HUDEP-2 (cell line): ENCODE measurements at regions not wholly inside any gene's neighbourhood (a gene's known extent, or its start where the extent isn't known, plus 50 kb on each side); places are given as distances from the start of the nearest gene placed in this dataset.

Source experiments
- DNase-seq, 76 experiments: peaks; one replicate each; lab custom pipeline; 2025; ENCODE audit not compliant: unreplicated experiment in 76 of 76; lab: John Stamatoyannopoulos, UW

GRCh38 chr5:113652161-113652560 lies 138.7 kb downstream of the YTHDC2 start:
- no peak for DNase-seq

GRCh38 chr5:113654828-113655227 lies 141.3 kb downstream of the YTHDC2 start:
- no peak for DNase-seq

GRCh38 chr5:113660206-113660605 lies 146.7 kb downstream of the YTHDC2 start:
- no peak for DNase-seq

- no peak for DNase-seq
Observed at GRCh38 chr5:113660706-113661250, 147.3 kb downstream of the YTHDC2 start.

- DNase-seq: peak in 56 of 76 experiments; percentile 1 to 66 (median 24)
Observed at GRCh38 chr5:113663879-113664541, 150.5 kb downstream of the YTHDC2 start.

DNA sequence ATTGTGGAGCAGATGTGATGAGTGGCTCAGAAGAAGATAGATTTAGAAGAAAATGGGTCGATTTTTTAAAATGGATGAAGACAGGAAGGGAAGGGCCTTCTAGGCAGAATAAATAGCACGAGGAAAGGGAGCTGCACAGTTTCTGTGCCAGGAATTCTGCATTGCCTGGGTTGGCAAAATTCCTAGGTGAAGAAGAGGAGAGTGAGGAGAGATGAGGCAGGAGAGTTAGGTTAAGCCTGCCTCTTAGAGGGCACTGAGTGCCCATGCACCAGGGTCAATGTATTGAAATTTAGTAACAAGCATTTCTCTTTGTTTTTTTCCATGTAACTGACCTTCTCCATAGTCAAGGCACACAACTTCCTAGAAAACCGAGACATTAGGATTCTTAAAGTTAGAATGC lies 159.5 kb downstream of the YTHDC2 start:
- no peak for DNase-seq

- peak in 10 of 76 experiments; percentile 5 to 50 (median 33) for DNase-seq
Observed at GRCh38 chr5:113675166-113675565, 161.7 kb downstream of the YTHDC2 start.

GRCh38 chr5:113678202-113678601 lies 164.7 kb downstream of the YTHDC2 start:
- DNase-seq: no peak

DNA sequence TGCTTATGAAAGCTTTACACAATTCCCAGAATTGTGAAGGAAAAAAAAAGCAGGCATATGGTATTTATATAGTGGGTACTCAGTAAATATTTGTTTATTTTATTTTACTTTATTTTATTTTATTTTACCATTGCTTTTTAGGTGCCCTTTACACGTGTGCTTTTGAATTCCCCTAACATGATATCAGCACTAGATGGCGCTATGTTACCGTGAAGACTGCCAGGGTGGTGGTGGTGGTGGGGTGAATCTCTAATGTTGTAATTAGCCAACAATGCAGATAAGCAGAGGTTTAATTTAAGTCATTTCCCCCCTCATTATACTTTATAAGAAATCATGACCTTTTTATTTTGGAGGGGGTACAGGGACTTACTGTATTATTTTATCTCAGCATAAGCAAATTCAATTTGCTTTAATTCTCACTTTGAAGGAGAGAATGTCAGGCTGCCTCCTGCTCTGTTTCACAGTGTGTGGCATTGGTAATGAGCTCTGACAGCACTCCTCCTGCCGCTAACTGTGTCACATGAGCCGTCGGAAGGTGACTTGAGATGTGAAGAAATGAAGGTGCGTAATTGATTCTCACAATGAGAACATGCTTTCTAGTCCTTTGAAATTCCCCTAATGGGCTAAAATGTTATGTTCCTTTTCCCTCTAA lies 165.6 kb downstream of the YTHDC2 start:
- DNase-seq: peak in 26 of 76 experiments; percentile 1 to 44 (median 22)

GRCh38 chr5:113680534-113680933 lies 167.0 kb downstream of the YTHDC2 start:
- DNase-seq: no peak

DNA sequence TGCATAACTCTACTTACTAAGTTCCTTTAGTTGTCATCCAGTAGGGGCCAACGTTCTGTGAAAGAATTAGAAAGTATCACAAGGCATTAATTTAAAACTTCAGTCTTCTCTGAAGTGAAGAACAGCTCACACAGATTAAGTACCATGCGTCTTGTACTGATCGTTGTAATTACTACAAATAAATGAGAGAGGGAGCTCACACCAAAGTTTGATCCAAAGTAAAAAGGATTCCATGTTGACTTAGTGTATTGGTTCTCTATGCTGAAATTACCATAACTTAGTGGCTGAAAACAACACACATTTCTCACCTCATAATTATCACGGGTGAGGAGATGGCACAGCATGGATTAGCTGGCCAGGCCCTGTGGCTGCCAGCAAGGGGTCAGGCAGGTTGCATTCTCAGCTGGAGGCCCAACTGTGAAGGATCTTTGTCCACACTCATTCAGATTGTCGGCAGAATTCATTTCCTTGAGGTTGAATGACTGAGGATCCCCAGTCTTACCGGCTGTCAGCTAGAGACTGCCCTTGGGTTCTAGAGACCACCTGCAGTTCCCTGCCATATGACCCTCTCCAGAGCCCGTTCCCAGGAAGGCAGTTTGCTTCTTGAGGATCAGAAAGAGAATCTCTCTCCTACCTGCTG lies 169.1 kb downstream of the YTHDC2 start:
- no peak for DNase-seq

- no peak for DNase-seq
Observed at GRCh38 chr5:113683211-113683610, 169.7 kb downstream of the YTHDC2 start.

DNA sequence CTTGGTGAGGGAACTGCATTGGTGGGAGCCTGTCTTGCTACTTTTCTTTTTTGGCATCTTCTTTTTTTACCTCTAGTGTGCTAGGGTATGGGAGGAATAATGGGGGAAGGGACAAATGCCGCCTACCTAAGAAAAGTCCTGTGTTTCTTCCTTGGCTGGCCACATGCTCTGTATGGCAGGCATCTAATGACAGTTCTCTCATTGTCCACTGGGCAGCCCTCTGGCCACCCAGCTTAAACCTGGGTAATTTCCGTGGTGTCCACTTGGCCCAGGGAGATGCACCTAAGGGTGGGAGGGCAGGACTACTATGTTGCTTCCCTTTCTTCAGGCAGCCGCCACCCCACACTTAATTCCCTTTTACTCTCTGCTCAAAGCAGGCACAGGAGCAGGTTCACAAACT lies 173.1 kb downstream of the YTHDC2 start:
- no peak for DNase-seq

- no peak for DNase-seq
Observed at GRCh38 chr5:113689647-113690046, 176.2 kb downstream of the YTHDC2 start.

DNA sequence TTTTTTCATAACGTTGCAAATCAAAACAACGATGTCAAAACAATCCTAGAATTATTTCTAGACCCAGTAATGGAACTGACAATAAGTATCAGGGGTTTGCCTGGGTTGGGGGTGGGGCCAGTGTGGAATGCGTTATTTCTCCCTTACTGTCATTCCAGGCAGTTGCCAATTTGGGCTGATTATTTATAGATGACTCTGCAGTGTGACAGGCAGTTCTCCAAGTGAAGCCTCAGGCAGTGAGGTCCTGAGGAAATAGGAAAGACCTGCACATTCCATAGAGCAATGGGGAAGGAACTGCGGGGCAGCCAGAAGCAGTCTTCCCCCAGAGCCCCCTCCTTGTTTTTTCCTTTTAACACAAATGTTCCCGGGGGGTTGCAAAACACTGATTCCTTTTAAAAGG lies 179.0 kb downstream of the YTHDC2 start:
- DNase-seq: no peak

DNA sequence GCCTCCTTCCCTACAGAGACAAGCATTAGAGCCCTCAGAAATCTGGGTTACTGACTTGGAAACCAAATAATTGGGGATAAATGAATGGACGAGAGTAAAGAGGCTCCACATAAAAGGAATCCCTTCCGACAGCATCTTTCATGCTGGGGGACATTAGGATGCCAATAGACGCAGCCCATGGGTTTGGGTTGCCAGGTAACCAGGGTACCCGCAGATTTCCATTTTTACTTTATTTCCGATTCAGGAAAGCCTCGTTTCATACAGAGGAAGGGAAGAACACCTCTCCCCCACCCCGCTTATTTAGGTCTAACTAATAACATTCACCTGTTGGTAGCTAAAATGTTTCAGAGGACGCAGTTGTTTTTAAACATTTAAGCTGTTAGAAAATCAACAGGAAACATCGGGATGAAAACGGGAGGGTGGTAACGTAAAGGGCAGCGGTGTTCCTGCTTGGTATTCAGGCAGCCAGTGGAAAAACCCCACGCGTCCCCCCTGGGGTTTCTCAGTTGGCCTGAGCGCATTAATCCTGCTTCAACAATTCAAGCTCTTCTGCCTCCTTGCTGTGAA lies 179.5 kb downstream of the YTHDC2 start:
- DNase-seq: no peak

- no peak for DNase-seq
Observed at GRCh38 chr5:113693701-113694100, 180.2 kb downstream of the YTHDC2 start.

- DNase-seq: no peak
Observed at GRCh38 chr5:113694576-113694975, 181.1 kb downstream of the YTHDC2 start.

- DNase-seq: no peak
Observed at GRCh38 chr5:113703266-113703665, 189.8 kb downstream of the YTHDC2 start.

- DNase-seq: no peak
Observed at GRCh38 chr5:113705657-113706056, 192.2 kb downstream of the YTHDC2 start.

GRCh38 chr5:113713051-113713450 lies 199.6 kb downstream of the YTHDC2 start:
- no peak for DNase-seq
